HepG2 (cell line): ENCODE measurements at regions not wholly inside any gene's neighbourhood (a gene's known extent, or its start where the extent isn't known, plus 50 kb on each side); places are given as distances from the start of the nearest gene placed in this dataset.

ENCODE experiments used
- ATAC-seq: fragments of 200-7000 bp; cut with Tn5 transposase; 3 replicates; pipeline ENCODE4 v1.9.1; 2020; ENCODE audit warnings: mild to moderate bottlenecking, moderate library complexity
- BruUV-seq: library from RNA; stranded (reverse); fragments of 400-500 nt; replicated peaks from 2 replicates; lab custom pipeline; 2021; lab: Mats Ljungman, UMichigan
- CTCF ChIA-PET: fragments of 300-600 bp; formaldehyde crosslinking; extraction: SDS; loops from one replicate; lab custom pipeline; 2021; ENCODE audit warnings: low total read pairs, inconsistent platforms, low intra/inter-chr PET ratio; lab: Yijun Ruan, JAX
- POLR2A ChIA-PET: fragments of 350-600 bp; sonication (Branson Sonifier 250); formaldehyde crosslinking; loops from one replicate; lab custom pipeline; 2020; ENCODE audit warnings: antibody characterized with exemption, inconsistent platforms; lab: Yijun Ruan, JAX
- DNase-seq: peaks from one replicate; pipeline ENCODE4 v3.0.0-alpha.2; 2015; ENCODE audit warnings: low spot score
- FAIRE-seq: peaks from 3 replicates; lab custom pipeline; 2011; peaks lifted over from hg19 to GRCh38; lab: Jason Lieb, UNC
- H2AFZ ChIP-seq: one replicate; pipeline ENCODE4 v1.6.1; 2011; ENCODE audit warnings: low read length, inconsistent platforms
- H3K27ac ChIP-seq: fragments of 300-600 bp; 3 replicates; pipeline ENCODE4 v1.8.0; 2011; ENCODE audit warnings: mixed run types, mild to moderate bottlenecking, mixed read lengths, low read length, inconsistent platforms; ENCODE audit not compliant: insufficient read depth; ENCODE audit errors: extremely low read length
- H3K27me3 ChIP-seq, 2 experiments: fragments of 200-600 bp in 1 of 2; 2 replicates in 1 of 2; 3 replicates in 1 of 2; pipeline versions ENCODE4 v1.6.0 to v1.8.0; 2011; ENCODE audit warnings: low read length in 2 of 2, mild to moderate bottlenecking in 2 of 2, moderate library complexity in 2 of 2, inconsistent platforms in 1 of 2; ENCODE audit not compliant: insufficient read depth in 2 of 2, control insufficient read depth in 1 of 2
- H3K36me3 ChIP-seq, 2 experiments: fragments of 200-600 bp in 1 of 2; replicated peaks in 1 of 2; 2 replicates in 1 of 2; 3 replicates in 1 of 2; pipeline versions ENCODE4 v1.5.1 to v1.8.0; 2011; ENCODE audit warnings: low read length in 2 of 2, inconsistent platforms in 1 of 2; ENCODE audit not compliant: insufficient read depth in 2 of 2, control insufficient read depth in 1 of 2
- H3K4me1 ChIP-seq: 2 replicates; pipeline ENCODE4 v1.5.1; 2012; ENCODE audit warnings: low read length, inconsistent platforms; ENCODE audit not compliant: insufficient read depth
- H3K4me2 ChIP-seq: 2 replicates; pipeline ENCODE4 v1.6.0; 2011; ENCODE audit warnings: low read depth, low read length, inconsistent platforms
- H3K4me3 ChIP-seq, 3 experiments: fragments of 200-600 bp in 1 of 3; sonication (generic), shearing (Covaris generic) in 1 of 3; replicated peaks in 1 of 3; 2 replicates each; pipeline ENCODE4 v1.5.1; 2011 to 2016; ENCODE audit warnings: low read length in 3 of 3, inconsistent platforms in 2 of 3, low read depth in 2 of 3, mild to moderate bottlenecking in 2 of 3, control low read depth in 1 of 3, mixed read lengths in 1 of 3; ENCODE audit not compliant: insufficient read depth in 1 of 3
- H3K79me2 ChIP-seq: one replicate; pipeline ENCODE4 v1.6.1; 2011; ENCODE audit warnings: low read length, inconsistent platforms; ENCODE audit not compliant: insufficient read depth
- H3K9ac ChIP-seq: 2 replicates; pipeline ENCODE4 v1.6.0; 2011; ENCODE audit warnings: mild to moderate bottlenecking, low read depth, low read length, inconsistent platforms; ENCODE audit not compliant: insufficient read depth
- H3K9me3 ChIP-seq: 2 replicates; pipeline ENCODE4 v1.5.1; 2012; ENCODE audit warnings: mild to moderate bottlenecking, low read length
- H4K20me1 ChIP-seq: 2 replicates; pipeline ENCODE4 v1.6.0; 2011; ENCODE audit warnings: inconsistent platforms, mild to moderate bottlenecking, low read length, moderate library complexity; ENCODE audit not compliant: insufficient read depth
- CHCHD3 ChIP-seq: sonication (generic); formaldehyde crosslinking; IDR thresholded peaks from 2 replicates; pipeline ENCODE4 v1.8.0; 2022; ENCODE audit warnings: mild to moderate bottlenecking, missing genetic modification reagents, moderate library complexity
- HNRNPLL ChIP-seq: fragments of 200-400 bp; formaldehyde crosslinking; IDR thresholded peaks from 2 replicates; pipeline ENCODE4 v1.6.1; 2017; ENCODE audit warnings: mild to moderate bottlenecking, low read depth, low read length; ENCODE audit not compliant: poor library complexity, severe bottlenecking
- SAP130 ChIP-seq: IDR thresholded peaks from 2 replicates; pipeline ENCODE4 v1.6.1; 2016; ENCODE audit warnings: low read depth
- SYNCRIP ChIP-seq: fragments of 200-400 bp; formaldehyde crosslinking; IDR thresholded peaks from 2 replicates; pipeline ENCODE4 v1.6.1; 2018; ENCODE audit warnings: mild to moderate bottlenecking, low read depth, low read length; ENCODE audit not compliant: insufficient read depth
- ZFYVE20 ChIP-seq: sonication (generic); formaldehyde crosslinking; IDR thresholded peaks from 2 replicates; pipeline ENCODE4 v1.8.0; 2023; ENCODE audit warnings: low read depth, mild to moderate bottlenecking, moderate library complexity, missing genetic modification reagents, borderline replicate concordance
- ZNF510 ChIP-seq: sonication (generic); formaldehyde crosslinking; IDR thresholded peaks from 2 replicates; pipeline ENCODE4 v1.4.0; 2020; ENCODE audit warnings: low read depth, mild to moderate bottlenecking, missing genetic modification reagents
- ZSCAN12 ChIP-seq: sonication (generic); formaldehyde crosslinking; IDR thresholded peaks from 2 replicates; pipeline ENCODE4 v1.9.0; 2021; ENCODE audit warnings: mild to moderate bottlenecking, missing genetic modification reagents
- WGBS: methylation state at CpG from one replicate; pipeline ENCODE4 v1.1.6; 2017; ENCODE audit warnings: low lambda C conversion rate; 5-methylcytosine and 5-hydroxymethylcytosine counted together
- in situ Hi-C: cut with HindIII; loops from 2 replicates; pipeline ENCODE4 v1.10.0; 2017; ENCODE audit warnings: low pct_unique_long_range_greater_than_20kb; ENCODE audit not compliant: extremely low pct_ligation_motif_present
- intact Hi-C: fragments of 100-400 bp; cut with micrococcal nuclease; formaldehyde crosslinking; loops from one replicate; pipeline ENCODE4 v1.10.0; 2022; ENCODE audit not compliant: unreplicated experiment
- TF ChIP-seq, protein P1 (sequence below): sonication (generic); formaldehyde crosslinking; IDR thresholded peaks from 2 replicates; pipeline ENCODE4 v1.4.0; 2020; ENCODE audit warnings: missing genetic modification reagents, mild to moderate bottlenecking, borderline replicate concordance
- TF ChIP-seq, protein P2 (sequence below): sonication (generic); formaldehyde crosslinking; IDR thresholded peaks from 2 replicates; pipeline ENCODE4 v1.9.0; 2021; ENCODE audit warnings: missing genetic modification reagents, mild to moderate bottlenecking, borderline replicate concordance

DNA sequence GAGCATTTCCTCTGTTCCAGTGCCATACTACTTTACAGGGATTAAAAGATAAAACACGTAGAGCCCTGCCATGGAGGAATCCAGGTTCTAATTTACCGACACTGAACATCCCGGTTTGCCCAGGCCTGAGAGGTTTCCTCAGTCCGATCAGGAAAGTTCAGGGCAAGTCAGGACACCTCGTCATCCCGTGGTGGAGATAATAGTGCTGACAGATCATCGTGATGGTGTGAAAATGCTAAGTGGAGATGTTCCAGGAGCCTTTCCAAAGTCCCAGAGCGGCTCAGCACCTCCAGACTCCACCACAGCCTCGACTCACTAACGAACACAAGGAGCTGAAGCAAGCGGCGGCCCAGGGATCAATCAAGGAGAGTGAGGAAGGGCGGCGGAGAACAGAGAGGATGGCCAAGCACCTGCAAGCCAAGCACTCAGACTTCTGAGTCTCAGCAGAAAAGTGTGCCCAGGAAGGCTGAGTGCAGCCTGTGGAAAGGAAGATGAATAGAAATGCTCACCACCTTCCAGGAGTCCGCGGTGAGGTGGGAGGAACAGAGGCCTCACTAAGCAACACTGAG lies 103.7 kb upstream of the VWC2 start:
- WGBS = 35% methylated on average over 16 of the region's 16 CpGs
- Histone ChIP-seq H3K4me3 (no peak overlapping the region), H3K36me3 (no peaks in the 10 kb centered on the region), H3K9ac (no peak overlapping the region), H3K27ac (no peak overlapping the region), H4K20me1 (no peaks in the 10 kb centered on the region), H3K9me3 (no peaks in the 10 kb centered on the region), H3K4me2 (no peak overlapping the region), H3K79me2 (no peaks in the 10 kb centered on the region), H3K27me3 (no peaks in the 10 kb centered on the region), H2AFZ (no peak overlapping the region), H3K4me1 (no peaks in the 10 kb centered on the region)
- TF ChIP-seq ZNF510 (no peak), ZSCAN12 (CRISPR knock-in tag) (no peak), HNRNPLL (no peak), SYNCRIP (no peak)
- intact Hi-C loops = no loop called here
- in situ Hi-C loops = no loop called here
- DNase-seq (no peak), ATAC-seq (no peak), FAIRE-seq (no peak)
- BruUV-seq = no TSS peak
- CTCF ChIA-PET = no interaction called here
- POLR2A ChIA-PET = no interaction called here

DNA sequence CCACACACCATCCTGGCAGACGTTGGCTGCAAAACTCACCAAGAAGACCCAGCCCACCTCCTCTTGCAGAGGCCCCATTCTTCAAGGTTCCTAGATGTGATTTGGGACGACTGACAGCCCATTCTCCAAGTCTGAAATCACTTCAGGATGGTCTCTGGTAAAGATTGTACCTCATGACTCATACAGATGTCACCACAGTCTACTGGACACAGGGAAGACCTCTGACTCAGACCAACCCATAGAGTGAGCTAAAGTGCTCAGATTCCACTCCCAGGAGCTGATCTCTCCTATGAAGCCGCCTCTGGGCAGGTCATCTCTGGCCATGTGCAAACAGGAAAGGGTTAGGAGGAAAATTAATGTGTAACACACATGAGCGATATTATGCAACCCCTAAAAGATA lies 102.4 kb upstream of the VWC2 start:
- CTCF ChIA-PET = no interaction called here
- ATAC-seq = peak; percentile 62; the same call in 2 of the 3 replicates
- Histone ChIP-seq H4K20me1 (no peaks in the 10 kb centered on the region), H2AFZ (no peak overlapping the region), H3K36me3 (no peaks in the 10 kb centered on the region), H3K27ac (no peak overlapping the region), H3K79me2 (no peaks in the 10 kb centered on the region), H3K9me3 (no peaks in the 10 kb centered on the region), H3K4me2 (no peak overlapping the region), H3K4me3 (no peak overlapping the region)
- 0% methylated on average over 4 of the region's 4 CpGs for WGBS
- intact Hi-C loops = no loop called here
- TF ChIP-seq CHCHD3 (CRISPR knock-in tag) = no peak
- TF ChIP-seq ZFYVE20 = no peak
- TF ChIP-seq, protein P1, sequence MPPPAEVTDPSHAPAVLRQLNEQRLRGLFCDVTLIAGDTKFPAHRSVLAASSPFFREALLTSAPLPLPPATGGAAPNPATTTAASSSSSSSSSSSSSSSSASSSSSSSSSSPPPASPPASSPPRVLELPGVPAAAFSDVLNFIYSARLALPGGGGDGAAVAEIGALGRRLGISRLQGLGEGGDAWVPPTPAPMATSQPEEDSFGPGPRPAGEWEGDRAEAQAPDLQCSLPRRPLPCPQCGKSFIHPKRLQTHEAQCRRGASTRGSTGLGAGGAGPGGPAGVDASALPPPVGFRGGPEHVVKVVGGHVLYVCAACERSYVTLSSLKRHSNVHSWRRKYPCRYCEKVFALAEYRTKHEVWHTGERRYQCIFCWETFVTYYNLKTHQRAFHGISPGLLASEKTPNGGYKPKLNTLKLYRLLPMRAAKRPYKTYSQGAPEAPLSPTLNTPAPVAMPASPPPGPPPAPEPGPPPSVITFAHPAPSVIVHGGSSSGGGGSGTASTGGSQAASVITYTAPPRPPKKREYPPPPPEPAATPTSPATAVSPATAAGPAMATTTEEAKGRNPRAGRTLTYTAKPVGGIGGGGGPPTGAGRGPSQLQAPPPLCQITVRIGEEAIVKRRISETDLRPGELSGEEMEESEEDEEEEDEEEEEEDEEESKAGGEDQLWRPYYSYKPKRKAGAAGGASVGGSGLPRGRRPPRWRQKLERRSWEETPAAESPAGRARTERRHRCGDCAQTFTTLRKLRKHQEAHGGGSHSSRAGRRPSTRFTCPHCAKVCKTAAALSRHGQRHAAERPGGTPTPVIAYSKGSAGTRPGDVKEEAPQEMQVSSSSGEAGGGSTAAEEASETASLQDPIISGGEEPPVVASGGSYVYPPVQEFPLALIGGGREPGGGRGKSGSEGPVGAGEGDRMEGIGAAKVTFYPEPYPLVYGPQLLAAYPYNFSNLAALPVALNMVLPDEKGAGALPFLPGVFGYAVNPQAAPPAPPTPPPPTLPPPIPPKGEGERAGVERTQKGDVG (CRISPR knock-in tag) = no peak
- no peak for TF ChIP-seq SAP130 (CRISPR knock-in tag)
- TF ChIP-seq, protein P2, sequence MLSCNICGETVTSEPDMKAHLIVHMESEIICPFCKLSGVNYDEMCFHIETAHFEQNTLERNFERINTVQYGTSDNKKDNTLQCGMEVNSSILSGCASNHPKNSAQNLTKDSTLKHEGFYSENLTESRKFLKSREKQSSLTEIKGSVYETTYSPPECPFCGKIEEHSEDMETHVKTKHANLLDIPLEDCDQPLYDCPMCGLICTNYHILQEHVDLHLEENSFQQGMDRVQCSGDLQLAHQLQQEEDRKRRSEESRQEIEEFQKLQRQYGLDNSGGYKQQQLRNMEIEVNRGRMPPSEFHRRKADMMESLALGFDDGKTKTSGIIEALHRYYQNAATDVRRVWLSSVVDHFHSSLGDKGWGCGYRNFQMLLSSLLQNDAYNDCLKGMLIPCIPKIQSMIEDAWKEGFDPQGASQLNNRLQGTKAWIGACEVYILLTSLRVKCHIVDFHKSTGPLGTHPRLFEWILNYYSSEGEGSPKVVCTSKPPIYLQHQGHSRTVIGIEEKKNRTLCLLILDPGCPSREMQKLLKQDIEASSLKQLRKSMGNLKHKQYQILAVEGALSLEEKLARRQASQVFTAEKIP (CRISPR knock-in tag) = no peak
- TF ChIP-seq, all 625 proteins: peak for 0
- Histone ChIP-seq H3K27me3 (no peaks in the 10 kb centered on the region), H3K9ac (no peak overlapping the region), H3K4me1 (no peaks in the 10 kb centered on the region)
- in situ Hi-C loops = no loop called here
- BruUV-seq = no TSS peak
- POLR2A ChIA-PET = no interaction called here
- DNase-seq (no peak), FAIRE-seq (no peak)
